GM21529 (cell line): ENCODE measurements at regions not wholly inside any gene's neighbourhood (a gene's known extent, or its start where the extent isn't known, plus 50 kb on each side); places are given as distances from the start of the nearest gene placed in this dataset.

ENCODE experiments used
- ATAC-seq: cut with Tn5 transposase; IDR thresholded peaks from one replicate; pipeline ENCODE4 v1.9.1; 2021; ENCODE audit not compliant: unreplicated experiment

DNA sequence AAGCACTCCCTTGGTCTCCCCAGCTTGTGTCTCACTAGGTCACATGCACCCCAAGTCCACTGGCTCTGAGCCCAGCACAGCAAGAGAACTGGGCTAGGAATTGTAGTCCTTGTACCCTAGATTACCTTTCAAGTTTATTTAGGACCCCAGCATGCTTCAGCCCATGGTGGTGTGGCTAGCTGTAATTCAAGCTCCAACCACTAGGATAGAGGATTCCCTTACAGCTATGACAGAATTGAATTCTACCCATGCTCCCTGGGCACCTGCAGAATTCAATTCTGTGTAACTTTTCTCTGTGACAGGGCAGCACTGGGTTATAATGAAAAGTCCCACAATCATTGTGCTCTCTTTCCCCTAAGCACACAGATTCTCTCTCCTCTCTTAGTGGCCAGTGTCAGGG is 253.8 kb upstream of the DMD start:
- no peak for ATAC-seq

DNA sequence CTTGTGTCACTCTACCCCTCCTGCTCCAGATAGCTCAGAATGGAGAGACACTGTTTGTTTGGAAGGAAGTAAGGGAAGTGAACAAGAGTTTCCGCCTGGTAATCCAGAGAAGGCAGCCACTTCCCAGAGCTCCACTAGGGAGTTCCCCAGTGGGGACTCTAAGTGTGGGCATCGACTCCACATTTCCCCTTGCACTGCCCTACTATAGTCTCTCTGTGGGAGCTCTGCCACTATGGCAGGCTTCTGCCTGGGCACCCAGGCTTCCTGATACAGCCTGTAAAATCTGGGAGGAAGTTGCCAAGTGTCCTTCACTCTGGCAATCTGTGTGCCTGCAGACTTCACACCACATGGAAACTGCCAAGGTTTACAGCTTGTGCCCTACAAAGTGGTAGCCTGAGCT is 245.8 kb upstream of the DMD start:
- no peak for ATAC-seq

DNA sequence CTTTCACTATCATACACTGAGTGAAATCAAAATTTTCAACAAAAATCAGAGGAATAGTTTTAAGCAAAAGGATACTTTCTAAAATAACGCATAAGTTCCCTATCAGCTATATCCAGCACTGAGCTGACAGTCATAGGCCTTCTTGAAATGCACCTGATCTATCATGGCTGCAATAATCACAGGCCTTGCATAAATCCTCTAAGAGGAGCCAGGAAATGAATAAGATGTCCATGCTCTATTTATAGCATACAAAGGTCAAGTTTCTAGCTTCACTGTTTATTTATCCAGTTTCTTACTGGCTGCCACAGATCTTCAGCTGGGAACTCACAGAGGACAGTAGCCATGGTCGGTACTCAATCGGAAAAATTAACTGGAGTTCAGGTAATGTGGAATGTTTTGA is 235.9 kb upstream of the DMD start:
- no peak for ATAC-seq

DNA sequence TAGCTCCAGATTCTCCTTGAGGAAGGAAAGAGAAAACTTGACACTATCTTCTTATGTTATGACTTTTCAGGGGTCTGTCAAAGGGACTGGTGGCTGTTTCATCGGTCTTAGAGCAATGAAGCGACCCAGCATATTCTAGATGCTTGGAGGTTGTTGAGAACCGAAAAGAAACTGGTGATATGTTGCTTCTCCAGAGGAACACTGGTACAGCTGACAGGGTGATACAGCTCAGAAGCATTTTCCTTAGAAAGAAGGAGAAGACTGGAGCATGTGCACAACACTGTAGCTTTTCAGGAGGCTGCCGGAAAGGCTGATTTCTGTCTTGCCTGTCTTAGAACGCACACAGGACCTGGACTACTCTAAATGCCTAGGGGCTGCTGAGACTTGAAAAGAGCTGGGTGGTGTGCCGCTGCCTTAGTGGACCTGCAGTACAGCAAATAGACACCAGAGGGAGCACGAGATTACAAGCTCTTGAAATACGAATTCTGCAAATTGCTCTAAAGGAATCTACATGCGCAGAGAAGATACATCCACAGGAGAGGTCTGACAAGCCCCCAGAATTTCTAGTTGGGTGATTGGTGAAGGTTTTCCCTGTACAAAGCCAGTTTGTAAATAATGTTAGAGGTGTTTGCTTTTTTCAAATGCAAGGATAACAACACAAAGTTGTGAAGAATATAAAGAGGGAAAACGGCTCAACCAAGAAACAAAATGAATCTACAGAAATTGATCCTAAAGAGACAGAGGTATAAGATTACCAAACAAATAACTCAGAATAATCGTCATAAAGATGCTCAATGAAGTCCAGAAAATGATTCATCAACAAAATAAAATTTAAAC is 223.1 kb upstream of the DMD start:
- peak; percentile 80 for ATAC-seq

DNA sequence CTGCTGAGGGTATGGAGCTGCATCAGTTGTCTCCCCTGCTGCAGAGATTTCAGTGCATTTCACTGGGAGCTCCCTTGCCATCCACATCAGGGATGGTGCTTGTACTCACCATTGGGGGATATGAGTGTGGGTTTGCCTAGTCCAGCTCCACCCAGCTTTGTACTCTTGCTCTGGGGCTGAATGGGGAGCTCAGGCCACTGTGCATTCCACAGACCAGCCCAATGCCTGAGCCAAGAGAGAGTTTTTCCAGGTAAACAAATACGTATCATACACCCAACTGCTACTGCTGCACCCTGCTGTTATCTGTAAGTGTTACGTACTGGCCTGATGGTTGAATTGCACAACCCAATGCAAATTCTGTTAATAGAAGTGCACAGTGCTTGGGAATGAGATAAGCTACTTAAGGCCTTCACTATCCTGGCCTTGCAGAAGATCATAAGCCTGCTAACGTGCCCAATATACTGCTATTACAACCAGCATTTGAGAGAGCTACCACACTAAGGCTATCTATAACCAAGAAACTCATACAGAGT is 205.0 kb upstream of the DMD start:
- ATAC-seq, result no peak

DNA sequence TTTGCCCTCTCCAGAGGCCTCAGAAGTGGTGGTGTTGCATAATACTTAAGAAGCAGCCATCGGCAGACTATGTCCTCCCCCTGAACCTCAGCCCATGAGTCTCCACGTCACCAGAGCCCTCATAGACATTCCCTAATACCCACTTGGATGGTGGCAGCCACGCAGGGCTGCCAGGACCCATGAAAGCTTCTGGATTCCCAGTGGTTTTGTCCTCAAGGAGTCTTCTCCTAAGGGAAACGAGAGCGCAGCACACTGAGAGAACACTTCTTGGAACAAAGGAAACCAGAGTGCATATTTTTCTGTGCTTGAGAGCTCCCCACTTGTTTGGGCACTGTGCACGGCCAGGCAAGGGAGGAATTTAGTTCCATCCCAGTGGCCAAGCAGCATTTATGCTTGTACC is 204.1 kb upstream of the DMD start:
- ATAC-seq, result no peak

DNA sequence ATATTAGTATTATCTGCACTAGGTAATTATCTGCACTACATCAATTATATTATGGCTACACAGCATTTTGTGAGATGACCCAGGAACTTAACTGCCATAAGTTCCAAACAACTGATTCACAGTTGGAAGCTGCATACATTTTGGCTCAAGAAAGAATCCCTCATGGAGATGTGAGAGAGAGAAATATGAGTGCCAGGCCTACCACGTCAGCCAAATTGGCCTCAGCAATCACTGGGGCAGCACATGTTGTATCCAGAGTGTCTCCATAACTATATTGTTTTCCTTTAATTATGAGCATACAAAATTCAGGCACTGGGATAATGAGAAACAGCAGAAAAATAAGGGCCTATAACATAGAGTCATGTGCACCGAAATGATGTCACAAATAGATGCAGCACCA is 174.2 kb upstream of the DMD start:
- ATAC-seq, result no peak

DNA sequence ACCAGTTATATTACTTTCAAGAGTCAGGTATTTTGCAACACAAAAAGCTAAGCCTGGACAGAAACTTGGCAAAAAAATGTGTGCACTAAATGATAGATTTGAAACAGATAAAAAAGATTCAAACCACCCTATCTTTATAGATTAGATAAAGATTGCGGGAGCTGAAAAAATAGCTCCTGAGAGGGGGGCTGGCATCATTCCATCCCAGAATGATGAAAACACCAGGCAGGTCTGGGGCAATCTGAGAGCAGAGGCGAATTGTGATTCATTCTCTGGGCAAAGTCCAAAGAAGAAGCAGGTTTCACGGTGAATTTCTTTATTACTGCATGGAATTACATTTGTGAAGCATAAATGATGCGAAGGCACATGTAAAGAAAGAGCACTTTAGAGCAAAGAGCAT is 168.5 kb upstream of the DMD start:
- ATAC-seq, result no peak

DNA sequence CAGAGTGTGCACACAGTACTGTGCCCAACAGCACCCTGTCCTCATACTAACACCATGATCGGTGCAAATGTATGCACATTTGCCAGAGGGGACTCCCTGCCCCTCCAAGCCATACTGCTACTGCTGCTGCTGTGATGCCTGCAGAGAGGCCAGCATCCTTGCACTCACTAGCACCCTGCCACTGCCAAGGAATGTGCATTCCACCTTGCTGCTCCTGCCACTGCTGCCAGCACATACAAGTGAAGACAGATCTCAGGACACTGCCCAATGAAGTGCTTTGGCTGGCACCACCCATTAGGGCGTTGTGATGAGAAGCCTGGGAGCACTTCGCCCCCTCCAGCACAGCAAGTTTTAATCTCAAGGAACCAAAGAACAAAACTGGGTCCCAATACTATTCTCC is 146.3 kb upstream of the DMD start:
- ATAC-seq, result no peak

DNA sequence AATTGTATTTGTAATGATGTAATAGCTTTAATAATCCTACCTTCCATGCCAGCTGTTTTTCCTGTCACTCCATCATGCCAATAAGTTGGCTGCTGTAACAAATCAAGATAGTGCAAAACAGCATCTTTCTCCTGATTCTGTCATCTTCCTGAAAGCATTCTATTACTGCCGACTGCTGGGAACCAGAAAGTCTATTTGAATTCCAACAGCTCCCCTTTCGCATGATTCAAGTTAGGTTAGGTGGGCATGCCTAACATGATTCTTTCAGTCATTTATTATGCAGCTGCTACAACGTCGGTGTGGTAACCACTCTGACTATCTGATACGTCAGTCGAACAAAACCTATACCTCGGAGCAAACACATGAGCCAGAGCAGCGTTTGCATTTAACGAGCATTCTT is 127.9 kb upstream of the DMD start:
- ATAC-seq, result no peak

DNA sequence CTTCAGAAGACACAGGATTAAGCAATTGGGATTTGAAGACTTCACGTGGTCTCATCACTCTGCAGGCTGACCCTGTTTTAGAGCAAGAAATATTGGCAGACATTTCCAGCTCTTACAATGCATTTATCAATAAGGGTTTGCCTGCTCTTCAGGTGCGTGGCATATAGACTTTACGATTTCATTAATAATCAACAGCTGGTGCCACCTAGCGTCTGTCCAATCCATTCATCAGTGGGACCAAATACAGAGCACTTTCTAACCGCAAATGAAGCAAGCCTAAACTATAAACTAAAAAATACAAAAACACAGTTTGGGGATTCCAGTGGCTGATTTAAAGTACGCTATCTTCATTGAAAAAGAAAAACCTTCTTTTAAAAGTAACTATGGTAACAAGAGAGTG is 125.4 kb upstream of the DMD start:
- peak; percentile 55 for ATAC-seq

DNA sequence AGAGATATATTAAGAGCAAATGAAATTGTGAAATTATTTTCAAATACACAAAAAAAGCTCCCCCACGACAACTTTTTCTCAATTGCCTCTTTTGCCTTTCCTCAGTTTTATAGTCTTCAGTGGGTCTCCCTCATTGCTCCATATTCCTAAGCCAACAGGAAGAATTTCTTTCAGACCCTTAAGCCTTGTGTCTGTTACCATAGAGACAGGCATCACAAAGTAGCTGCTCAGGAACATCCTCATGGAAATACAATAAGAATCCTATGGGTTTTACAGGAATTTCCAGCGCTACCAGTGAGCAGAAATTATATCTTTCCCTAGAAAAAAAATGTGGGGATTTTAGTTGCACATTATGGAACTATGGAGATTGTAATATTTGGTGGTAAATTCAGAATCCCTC is 121.9 kb upstream of the DMD start:
- ATAC-seq, result no peak

DNA sequence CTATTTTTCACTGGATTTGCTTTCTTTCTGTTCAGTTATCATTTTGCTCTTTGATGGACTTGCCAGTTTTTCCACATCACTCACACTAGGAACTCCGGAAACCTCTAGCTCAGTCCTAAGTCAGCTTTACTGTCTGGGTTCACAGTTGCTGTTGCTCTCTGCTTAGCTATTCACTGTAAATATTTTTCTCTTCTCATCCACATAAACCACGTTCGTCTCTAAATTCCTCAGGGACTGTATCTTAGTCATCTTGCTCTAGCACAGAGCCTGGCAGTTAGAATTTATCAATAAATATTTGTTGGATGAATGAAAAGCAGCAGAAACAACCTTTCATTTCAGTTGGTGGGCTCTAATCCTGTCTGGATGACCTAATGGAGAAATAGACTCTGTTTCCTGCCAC is 119.4 kb upstream of the DMD start:
- no peak for ATAC-seq

DNA sequence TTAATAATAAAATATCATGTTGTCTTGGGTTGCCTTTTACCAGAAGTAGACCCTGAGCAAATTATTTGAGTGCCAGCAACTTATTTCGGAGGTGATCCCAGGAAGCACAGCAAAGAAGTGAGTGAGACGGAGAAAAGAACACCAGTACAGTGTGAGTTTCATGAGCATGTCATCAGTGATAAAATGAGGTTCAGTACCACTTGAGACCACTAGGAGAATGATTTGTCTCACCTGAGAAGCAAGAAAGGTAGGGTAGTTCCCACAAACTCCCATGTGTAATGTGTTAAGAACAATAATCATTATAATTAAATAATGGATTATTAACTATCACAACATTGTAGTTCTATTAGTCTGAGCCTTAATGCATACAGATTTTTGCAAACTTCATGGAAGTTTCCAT is 112.8 kb upstream of the DMD start:
- ATAC-seq, result no peak

DNA sequence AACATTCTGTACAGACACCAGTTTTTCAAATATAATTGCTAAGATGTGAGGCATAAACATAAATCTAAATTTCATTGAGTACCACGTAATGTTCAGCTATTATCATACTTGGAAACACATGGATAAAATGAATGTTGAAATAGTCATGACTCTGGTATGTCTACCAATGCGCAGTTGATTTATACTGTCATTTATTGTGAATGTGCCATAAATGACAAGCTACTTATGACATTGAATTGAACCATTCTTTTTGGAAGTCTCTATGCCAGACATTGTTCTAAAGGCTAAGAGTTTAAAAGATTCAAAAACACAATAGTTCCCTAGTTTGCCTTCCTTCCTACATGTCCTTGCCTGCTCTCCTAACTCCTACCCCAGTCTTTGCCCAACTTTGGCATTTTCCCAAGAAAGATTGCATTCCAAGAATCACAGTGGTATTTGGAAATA is 96.6 kb upstream of the DMD start:
- ATAC-seq, result no peak

DNA sequence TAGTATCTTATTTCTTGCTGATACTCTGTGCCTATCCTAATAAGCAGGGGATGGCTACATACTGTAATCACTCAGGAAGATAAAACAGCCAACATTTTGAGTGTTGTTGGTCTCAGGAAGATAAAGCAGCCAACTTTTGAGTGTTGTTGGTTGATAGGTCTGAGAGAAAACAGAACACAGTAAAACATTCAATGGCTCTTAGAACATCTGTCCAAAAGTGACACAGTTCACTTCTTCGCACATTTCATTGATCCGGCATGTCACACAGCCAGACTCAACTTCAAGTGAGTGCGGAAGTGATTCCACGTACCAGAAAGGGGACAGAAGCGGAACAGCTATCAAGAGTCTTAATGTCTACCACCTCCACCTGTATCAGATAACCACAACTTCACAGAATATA is 87.3 kb upstream of the DMD start:
- ATAC-seq, result no peak

DNA sequence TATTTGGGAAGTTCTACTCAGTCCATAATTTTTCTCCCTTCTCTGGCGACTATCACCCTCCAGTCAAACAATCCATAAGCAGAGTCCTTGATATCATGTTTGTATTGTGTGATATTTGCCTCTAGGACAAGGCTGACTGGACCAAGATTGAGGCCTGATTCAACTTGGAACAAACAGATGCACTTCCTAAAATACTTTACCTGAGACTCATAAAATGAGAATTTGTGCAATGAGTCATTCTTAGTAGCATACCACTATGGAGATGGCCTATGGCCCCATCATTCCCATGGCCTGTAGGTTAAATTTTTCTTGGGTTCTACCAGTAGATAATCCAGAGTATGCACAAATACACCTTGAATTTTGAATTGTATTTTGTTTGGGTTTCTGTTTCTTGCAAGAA is 74.2 kb upstream of the DMD start:
- ATAC-seq, result no peak

DNA sequence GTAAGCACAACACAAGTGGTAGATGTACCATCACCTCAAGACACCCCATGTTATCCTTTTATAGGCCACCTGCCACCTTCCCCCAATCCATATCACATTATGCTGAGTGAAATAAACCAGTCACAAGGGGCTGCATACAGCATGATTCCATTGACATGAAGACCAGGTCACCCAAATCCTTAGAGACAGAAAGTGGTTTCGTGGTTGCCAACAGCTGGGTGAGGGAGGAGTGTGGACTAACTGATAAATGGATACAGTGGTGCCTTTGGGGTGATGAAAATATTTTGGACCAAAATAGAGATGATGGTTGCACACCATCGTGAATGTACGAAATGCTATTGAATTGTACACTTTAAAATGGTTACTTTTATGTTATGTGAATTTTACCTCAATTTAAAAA is 65.7 kb upstream of the DMD start:
- ATAC-seq, result no peak

DNA sequence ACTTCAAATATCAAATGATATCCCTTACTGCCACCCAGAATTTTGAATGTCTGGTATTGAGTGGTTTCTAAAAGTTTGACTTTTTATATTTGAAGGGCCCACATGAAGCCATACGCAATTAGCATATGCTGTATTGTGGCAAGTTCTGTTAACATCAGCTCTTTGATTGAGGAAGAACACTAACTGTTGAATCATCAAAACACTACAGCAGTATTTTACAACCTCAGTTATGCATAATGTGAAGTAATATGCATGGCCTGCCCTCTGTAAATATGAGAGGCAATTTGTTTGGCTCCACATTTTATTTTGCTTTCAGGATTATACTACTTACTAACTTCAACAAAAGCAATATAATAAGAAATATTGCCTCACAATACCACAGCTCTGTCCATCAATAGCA is 62.2 kb upstream of the DMD start:
- no peak for ATAC-seq

DNA sequence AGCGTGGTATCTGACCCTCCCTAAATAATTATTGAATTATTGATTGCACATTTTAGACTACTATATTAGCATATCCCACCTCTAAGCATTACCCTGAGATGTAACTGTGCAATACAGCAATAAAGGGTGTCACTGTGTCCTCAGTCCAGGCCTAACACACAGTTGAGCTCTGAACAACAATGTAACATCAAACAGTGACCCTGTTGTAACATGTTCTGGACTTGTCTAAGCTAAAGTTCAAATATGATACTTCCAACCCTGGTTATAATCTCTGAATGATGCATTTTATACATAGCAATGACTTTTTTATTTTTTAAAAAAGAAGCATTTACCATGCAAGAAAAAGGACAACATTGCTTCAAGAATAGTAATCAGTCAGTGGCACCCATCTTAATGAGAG is 61.6 kb upstream of the DMD start:
- no peak for ATAC-seq
